ENCODE measurements at regions not wholly inside any gene's neighbourhood (a gene's known extent, or its start where the extent isn't known, plus 50 kb on each side); places are given as distances from the start of the nearest gene placed in this dataset.

DNA sequence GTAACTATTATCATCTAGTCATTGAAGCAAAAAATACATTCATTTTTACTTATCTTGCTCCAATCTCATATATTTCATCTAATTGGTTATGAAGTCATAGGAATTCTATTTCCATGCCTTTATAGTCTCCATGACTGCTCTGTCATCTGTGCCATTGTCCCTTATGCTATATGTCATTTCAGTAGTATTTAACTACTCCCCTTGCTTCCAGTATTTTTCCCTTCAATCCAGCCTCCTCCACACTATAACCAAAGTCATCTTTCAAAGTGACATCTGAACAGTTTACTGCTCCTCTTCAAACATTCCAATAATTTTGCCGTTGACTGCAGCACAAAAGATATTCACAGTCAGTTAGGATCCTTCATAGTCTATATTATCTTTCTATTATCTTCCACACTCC lies 216.6 kb upstream of the HS3ST5 start:
- TF ChIP-seq, protein P1, sequence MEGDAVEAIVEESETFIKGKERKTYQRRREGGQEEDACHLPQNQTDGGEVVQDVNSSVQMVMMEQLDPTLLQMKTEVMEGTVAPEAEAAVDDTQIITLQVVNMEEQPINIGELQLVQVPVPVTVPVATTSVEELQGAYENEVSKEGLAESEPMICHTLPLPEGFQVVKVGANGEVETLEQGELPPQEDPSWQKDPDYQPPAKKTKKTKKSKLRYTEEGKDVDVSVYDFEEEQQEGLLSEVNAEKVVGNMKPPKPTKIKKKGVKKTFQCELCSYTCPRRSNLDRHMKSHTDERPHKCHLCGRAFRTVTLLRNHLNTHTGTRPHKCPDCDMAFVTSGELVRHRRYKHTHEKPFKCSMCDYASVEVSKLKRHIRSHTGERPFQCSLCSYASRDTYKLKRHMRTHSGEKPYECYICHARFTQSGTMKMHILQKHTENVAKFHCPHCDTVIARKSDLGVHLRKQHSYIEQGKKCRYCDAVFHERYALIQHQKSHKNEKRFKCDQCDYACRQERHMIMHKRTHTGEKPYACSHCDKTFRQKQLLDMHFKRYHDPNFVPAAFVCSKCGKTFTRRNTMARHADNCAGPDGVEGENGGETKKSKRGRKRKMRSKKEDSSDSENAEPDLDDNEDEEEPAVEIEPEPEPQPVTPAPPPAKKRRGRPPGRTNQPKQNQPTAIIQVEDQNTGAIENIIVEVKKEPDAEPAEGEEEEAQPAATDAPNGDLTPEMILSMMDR (IDR thresholded peaks at IDR 0.05; ENCODE audit: low read depth, low read length) = no peak
- Histone ChIP-seq H3K27me3 (no peaks in the 10 kb centered on the region), H3K9me3 (peaks cover 4% of the 10 kb centered on the region; the same call in 1 of the 2 replicates), H3K4me1 (peaks cover 18% of the 10 kb centered on the region), H3K4me3 (ENCODE audit: low read depth, low read length) (no peak overlapping the region), H3K36me3 (no peaks in the 10 kb centered on the region)
- DNase-seq = no peak

- H3K36me3 ChIP-seq = no peaks in the 10 kb centered on the region
- no peaks in the 10 kb centered on the region for H3K27me3 ChIP-seq
- TF ChIP-seq, protein P1 (IDR thresholded peaks at IDR 0.05; ENCODE audit: low read depth, low read length) = no peak
- no peak overlapping the region for H3K4me3 ChIP-seq (ENCODE audit: low read depth, low read length)
- DNase-seq = peak; percentile 36
- H3K9me3 ChIP-seq = no peaks in the 10 kb centered on the region
- peaks cover 18% of the 10 kb centered on the region for H3K4me1 ChIP-seq
Observed at GRCh38 chr6:114558153-114558552, 215.3 kb upstream of the HS3ST5 start.

GRCh38 chr6:114556846-114557488 lies 214.1 kb upstream of the HS3ST5 start:
- DNase-seq = no peak
- no peaks in the 10 kb centered on the region for H3K27me3 ChIP-seq
- TF ChIP-seq, protein P1 (IDR thresholded peaks at IDR 0.05; ENCODE audit: low read depth, low read length) = no peak
- no peaks in the 10 kb centered on the region for H3K9me3 ChIP-seq
- H3K4me3 ChIP-seq (ENCODE audit: low read depth, low read length) = no peak overlapping the region
- peaks cover 18% of the 10 kb centered on the region for H3K4me1 ChIP-seq
- no peaks in the 10 kb centered on the region for H3K36me3 ChIP-seq

GRCh38 chr6:114550316-114550715 lies 207.5 kb upstream of the HS3ST5 start:
- TF ChIP-seq, protein P1 (IDR thresholded peaks at IDR 0.05; ENCODE audit: low read depth, low read length) = no peak
- Histone ChIP-seq H3K27me3 (no peaks in the 10 kb centered on the region), H3K4me3 (ENCODE audit: low read depth, low read length) (no peak overlapping the region), H3K36me3 (no peaks in the 10 kb centered on the region), H3K9me3 (no peaks in the 10 kb centered on the region), H3K4me1 (no peaks in the 10 kb centered on the region)
- no peak for DNase-seq

- no peaks in the 10 kb centered on the region for H3K36me3 ChIP-seq
- H3K27me3 ChIP-seq = no peaks in the 10 kb centered on the region
- no peak for DNase-seq
- H3K4me3 ChIP-seq (ENCODE audit: low read depth, low read length) = no peak overlapping the region
- H3K9me3 ChIP-seq = no peaks in the 10 kb centered on the region
- no peaks in the 10 kb centered on the region for H3K4me1 ChIP-seq
- TF ChIP-seq, protein P1 (IDR thresholded peaks at IDR 0.05; ENCODE audit: low read depth, low read length) = no peak
Observed at GRCh38 chr6:114543696-114544095, 200.9 kb upstream of the HS3ST5 start.

- Histone ChIP-seq H3K36me3 (no peaks in the 10 kb centered on the region), H3K4me1 (no peaks in the 10 kb centered on the region), H3K9me3 (no peaks in the 10 kb centered on the region), H3K27me3 (no peaks in the 10 kb centered on the region), H3K4me3 (ENCODE audit: low read depth, low read length) (no peak overlapping the region)
- DNase-seq = no peak
- TF ChIP-seq, protein P1 (IDR thresholded peaks at IDR 0.05; ENCODE audit: low read depth, low read length) = no peak
Observed at GRCh38 chr6:114541794-114542193, 199.0 kb upstream of the HS3ST5 start.
